HG03095 (cell line): ENCODE measurements at regions not wholly inside any gene's neighbourhood (a gene's known extent, or its start where the extent isn't known, plus 50 kb on each side); places are given as distances from the start of the nearest gene placed in this dataset.

Experiments used
- ATAC-seq: cut with Tn5 transposase; IDR thresholded peaks from one replicate; pipeline ENCODE4 v1.9.1; 2021; ENCODE audit warnings: moderate library complexity; ENCODE audit not compliant: unreplicated experiment

DNA sequence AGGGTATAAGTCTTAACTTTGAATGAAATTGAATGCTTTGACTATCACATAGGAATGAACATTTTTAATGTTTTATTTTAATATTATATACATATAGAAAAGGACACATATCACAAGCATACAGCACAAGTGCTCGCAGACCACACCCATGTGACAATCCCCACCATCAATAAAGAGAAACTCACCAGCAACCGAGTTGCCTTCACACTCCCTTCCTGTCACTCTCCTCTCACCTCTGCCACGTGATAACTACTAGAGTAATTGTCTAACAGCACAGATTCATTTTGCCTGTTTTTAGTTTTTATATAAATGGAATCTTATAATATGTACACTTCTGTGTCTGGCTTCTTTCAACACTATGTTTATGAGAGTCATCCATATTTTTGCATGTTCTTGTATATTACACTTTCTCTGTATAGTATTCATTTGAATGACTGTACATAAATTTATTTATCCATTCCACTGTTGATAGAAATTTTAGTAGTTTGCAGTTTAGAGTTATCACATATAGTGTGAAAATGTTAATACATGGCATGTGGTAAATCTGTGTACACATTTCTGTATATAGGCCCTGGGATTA lies 304.9 kb upstream of the DUSP10 start:
- no peak for ATAC-seq

DNA sequence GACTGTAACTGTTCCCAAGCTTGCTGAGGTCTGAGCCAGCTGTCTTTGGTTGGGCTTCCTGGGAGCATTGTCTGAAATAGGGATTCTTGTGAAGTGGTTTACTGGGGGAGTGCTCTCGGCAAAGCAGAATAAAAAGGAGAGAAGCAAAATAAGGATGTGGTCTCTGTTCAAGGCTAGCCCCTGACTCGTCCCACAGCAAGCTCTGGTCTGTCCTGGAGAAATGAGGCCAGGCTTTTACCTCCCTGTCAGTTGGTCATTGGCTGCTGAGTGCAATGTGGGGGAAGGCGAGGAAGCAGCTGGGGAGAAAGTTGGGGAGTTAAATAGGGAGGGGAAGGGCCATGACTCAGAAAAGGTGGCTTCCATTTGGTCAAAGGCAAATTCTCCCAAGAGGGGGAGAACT lies 303.9 kb upstream of the DUSP10 start:
- no peak for ATAC-seq

DNA sequence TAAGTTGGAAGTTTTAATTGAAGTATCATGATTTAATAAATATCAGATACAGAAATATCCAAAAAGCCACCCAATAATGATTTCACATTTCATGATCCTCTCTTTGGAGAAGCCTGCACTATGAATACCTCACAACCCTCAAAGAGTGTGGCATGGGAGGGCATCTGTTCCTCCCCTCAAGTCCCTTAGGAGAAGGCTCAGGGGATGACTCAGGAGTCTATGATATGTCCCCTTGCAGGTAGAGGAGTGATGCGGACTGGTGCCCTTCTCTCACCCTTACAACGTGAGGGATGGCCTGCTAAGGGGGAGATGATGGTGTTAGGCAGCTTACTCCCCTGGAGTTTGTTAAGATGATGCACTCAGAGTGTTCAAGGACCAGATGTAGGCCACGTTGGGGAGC lies 303.3 kb upstream of the DUSP10 start:
- ATAC-seq: no peak

DNA sequence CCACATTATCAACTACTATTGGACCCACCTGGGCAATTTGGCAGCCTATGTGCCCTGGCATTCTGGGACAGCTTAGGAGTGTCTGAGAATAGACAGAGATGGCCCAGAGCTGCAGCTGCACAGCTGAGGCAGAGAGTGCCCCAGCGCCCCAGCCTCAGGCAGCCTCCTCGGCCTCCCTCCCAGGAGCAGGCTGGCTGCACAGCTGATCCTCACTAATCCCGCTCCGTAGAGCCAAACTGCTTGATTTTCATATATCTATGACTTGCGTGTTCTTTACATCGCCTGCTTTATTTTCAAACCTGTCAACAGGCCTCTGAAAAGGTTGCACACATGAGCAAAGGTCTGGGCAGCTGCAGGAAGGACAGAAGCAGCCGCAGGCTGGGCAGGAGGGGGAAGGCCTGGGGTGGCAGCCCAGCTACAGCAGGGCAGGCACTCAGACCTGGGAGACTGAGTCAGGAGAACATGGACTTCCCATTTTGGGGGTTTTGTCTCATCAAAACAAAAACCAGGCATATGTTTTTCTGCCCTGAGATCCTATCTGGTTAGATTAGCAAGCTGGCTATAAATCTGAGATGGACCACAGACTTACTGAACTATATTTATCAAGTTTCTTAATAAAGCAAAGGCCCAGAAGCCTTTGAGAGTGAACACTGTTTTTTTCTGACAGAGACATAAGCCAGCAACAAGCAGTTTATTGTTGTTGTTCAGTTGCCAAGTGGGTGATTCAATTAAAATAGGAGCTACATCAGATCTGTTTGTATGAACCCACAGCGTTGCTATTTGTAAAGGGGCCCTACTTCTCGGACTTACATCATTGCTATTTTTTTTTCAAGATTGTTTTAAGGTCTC lies 301.8 kb upstream of the DUSP10 start:
- no peak for ATAC-seq

DNA sequence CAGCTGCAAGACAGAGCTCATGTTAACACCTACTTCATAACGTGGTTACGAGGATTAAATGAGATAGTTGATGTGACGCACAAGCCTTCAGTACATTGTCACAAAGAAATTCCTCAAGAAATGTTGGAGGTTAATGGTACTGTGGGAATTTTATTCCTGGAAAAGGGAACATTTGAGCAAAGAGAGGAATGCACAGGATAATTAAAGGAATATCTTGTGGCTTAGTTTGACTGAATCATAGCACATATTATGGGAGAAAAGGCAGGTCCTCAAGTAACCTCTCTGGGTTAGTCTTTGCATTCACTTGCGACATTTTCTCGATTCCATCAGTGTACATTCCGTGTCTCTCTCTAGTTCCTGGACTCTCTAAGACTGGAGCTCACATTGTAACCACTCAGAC lies 300.2 kb upstream of the DUSP10 start:
- no peak for ATAC-seq

DNA sequence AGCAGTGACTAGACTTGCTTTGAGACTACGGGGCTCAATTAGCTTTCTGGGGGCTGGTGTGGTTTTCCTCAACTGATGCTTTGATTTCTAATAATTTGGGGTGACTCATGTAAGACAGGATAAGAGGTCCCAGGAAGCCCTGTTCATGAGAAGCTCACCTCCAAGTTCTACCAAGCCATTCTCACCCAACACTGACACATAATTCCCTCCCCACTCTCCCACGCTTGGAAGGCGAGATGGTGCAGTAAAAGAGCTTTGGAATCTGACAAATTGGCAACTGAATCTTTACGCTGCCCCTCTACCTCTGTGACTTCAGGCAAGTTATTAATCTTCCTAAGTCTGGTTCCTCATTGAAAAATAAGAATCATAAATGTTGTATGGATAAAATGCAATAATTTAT lies 299.1 kb upstream of the DUSP10 start:
- ATAC-seq: no peak

DNA sequence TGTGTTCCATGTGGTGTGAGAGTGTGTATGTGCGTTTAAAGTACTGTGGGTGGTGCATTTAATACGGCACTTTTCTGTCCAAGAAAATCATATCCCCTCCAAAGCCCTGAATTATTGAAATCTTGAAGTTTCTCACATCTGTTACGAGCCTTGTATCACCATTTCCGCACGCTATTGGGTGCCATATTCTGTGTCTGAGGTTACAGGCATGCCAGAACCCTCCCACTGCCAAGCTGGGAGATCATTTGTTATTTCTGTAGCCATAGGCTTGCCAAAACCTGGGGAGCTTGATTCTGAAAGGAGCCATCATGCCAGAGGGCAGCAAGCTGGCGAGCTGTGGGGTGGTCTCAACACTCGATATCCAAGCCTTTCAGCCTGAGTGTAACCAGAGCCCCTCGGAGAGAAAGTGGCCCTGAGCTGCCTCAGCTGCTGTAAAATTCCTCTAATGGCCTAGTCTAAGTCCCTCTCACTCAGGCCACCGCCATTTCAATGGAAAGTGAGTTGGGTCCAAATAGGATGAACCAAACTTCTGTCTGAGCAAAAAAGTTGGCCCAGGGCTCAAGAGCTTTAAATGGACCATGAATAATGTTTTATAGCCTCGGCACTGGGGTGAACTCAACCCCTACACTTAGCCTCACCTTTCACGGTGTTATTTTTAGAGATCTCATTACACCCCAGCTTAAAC lies 298.4 kb upstream of the DUSP10 start:
- no peak for ATAC-seq

DNA sequence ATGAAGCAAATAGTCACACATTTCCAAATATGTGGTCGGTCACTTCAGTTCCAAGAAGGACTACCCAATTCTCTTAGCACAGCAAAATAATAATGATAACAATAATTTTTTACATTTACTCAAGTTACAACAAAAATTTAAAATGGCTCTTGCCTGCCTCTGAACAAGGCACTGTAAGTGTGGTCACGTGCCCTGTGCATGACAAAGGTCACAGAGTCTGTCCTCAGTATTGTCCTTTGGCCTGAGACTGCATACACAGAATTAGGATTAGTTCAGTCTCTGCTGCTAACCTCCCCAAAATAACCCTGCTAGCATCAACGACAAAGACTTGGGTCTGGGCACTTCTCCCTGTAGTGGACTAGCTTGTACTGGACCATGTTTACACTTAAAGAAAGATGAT lies 297.1 kb upstream of the DUSP10 start:
- ATAC-seq: no peak

DNA sequence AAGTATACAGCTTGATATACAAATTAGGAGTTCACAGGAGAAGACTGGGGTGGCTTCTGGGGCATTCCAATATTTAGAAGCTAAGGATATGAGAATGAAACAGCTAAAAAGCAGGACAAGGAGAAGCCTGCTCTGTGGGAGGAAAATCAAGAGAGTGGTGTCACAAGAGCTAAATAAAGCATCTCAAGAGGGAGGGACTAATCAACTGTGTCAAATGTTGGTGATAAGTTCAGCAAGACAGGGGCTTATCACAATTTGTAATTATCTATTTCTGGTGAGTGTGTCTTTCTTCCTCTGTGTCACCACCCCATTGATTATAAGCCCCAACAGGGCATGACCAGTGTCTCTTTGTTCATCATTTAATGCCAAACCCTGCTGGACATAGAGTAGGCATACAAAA lies 295.8 kb upstream of the DUSP10 start:
- no peak for ATAC-seq

DNA sequence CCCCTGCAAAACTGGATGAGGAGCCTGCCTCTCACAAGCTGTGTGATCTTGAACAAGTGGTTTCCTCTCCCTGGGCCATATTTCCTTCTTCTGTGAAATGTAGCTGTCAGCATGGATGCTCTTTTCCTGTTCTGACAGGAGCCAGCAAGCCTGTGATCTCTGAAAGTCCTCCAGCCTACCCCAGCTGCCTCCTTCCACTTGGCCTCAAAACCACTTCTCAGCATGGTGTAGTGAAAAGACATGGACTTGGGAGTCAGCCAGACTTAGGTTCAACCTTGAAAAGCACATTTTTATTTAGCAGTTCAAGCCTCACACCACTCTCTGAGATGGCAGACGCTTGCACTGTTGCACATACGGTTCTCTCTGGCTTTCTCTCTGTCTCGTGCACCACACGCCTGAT lies 292.9 kb upstream of the DUSP10 start:
- no peak for ATAC-seq

DNA sequence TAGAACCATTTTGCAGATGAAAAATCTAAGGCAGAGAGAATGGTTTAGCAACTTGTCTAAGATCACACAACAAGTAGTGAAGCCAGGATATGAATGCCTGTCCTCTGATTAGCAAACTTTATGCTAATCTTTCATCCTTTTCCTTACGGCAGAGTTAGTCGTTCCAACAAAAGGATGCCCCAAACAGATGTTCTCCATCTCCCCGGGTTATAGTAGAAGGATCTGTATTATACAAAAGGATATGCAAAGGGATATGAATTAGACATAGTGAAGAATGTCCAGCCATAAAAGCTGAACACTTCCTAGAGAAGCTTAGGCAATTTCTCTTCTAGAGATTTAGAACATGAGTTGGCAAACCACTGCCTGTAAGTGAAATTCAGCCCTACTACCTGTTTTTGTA lies 291.6 kb upstream of the DUSP10 start:
- ATAC-seq: no peak

DNA sequence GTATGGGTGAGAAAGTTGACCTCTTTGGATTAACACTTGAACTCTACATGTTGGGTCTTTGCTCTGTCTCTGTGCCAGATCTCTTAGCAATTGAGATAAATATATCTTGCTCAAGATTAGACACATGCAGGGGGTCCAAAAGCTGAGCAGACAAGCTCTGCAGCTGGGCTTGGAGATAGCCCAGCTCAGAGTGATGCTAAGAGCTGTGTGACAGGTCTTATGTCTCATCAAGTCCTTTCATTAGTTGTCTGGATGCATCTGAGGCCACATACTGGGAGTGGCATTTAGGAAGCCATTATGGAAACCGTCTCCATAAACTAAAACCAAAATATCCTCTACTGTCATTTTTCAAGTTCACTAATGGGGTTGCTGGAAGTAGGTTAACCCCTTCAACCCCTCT lies 289.4 kb upstream of the DUSP10 start:
- ATAC-seq: no peak

DNA sequence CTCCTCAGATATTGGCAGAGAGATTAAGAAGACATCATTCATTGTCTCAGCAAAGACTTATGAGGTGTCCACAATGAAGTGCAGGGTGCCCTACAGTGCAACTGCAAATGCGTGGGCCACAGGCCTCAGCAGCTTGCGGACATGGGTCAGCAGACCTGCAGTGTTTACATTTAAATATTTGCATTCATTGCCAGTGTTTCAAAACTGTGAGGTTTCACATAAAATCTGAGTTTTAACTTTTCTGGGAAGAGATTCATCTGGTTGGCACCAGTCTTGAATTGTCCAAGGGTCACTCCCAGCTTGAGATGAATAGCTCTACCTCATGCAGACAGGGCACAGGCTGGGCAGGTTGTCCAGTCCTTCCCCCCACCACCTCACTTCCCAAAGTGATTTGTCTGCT lies 286.8 kb upstream of the DUSP10 start:
- no peak for ATAC-seq

DNA sequence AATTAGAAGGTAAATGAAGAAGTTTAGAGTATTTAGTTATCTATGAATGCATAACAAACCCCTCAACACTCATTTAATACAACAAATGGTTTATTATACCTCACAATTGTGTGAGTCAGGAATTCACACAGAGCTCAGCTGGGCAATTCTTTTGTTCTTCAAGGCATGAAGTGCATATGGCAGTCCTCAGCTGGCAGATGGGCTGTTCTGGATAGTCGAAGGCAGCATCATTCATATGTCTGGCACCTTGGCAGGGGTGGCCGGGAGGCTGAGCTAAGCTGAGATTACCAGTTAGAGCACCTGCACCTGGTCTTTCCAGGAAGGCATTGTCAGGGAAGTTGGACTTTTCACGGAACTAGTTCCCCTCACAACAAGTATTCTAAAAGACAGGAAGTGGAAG lies 286.2 kb upstream of the DUSP10 start:
- ATAC-seq: no peak

DNA sequence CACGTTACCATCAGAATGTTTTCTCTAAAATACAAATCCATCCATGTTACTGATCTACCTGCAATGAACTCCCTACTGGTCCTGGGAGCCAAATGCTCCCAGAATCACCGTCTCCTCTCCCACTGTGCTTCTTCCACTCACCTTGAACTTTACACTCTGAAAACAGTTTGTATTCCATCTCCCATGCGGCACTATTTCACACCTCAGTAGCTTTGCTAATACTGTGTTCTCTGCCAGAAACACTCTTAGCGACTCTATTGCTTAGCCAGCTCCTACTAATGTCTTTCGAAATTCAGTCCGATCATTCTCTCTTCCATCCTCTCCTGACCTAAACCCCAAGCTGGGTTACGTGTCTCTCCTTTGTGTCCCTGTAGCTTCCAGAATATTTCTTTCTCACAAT lies 284.4 kb upstream of the DUSP10 start:
- no peak for ATAC-seq

DNA sequence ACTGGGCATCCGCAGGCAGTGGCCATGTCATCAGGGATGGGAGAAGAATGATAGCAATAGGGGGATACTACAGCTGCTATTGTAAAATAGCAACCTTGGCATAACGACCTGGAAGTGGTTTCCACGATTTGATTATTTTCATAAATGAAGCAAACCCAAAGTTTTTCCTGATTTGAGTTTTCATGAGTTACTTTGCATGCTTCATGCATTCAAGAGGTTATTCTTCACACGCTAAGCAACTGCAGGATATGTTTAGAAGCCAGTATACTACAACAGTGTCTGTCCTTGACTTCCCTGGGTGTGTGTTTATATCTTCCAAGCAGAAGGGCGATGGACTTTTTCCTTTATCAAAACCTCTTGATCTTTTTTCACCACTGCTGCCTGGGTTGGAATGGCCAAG lies 281.1 kb upstream of the DUSP10 start:
- no peak for ATAC-seq

DNA sequence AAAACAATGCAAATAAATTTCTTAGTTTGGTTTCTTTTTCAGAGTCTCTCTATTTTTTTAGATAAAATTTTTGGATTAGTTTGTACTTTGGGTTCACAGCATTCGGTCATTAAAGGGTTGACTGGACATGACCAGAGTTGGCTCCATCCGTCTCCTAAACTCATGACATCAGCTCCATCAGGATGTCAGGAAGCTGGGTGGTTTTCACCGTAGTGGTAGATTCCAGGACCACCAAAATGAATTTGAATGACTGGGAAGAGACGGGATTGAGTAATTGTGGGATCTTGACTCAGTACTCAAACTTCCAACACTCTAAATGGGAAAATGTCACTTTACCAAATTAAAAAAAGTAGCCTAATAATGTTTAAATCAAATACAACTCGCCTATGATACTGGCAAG lies 279.2 kb upstream of the DUSP10 start:
- no peak for ATAC-seq

DNA sequence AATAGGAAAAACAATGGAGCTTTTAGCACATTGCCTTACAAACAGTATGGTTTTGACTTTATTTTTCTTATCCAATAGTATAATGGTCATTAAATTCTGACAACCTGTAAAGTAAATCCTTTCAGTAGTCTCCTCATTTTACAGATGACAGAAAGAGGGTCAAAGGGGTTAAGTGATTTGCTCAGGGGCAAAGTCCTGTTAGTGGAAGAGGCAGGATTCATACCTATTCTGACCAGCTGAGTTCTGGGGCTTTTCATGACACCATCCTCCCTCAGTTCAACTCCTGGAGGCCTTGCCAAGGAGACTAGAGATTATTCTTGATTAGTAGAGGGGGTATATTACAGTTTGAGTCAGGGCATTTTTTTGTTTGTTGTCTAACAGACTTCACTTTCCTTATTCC lies 278.7 kb upstream of the DUSP10 start:
- ATAC-seq: no peak

DNA sequence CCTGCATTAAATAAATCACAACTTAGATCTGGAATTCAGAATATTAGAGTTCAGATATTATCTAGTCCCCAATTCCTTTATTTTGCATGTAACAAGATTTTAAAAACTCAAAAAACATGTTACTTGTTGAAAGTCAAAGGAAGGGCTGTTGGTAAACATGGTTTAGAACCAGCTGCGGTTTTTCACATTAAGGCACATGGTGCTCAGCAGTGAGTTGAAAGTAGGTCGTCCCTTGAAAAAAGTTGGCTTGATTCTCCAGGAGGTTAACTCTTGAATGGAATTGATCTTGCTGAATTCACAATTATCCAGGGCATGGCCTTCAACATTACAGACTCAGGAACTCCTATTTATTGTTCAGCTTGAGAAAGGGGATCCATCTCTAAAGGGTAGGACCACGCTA lies 277.1 kb upstream of the DUSP10 start:
- no peak for ATAC-seq

DNA sequence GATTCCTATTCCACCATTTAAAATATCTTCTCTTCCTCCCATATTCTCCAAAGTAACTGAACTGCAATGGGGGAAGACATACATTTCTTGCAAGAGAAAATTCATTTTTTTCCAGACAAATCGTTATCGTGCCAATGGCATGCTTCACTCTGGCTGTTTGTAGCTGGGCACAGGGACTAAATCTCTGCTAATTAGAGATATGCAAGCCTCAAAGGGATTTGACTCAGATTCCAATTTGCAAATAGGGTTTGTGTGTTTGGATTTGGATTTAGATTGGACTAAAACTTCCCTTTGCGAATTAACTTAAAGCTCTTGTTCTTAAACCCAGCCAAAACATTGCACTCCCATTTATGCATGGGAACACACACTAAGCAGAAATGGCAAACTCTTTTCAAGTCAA lies 276.2 kb upstream of the DUSP10 start:
- ATAC-seq: no peak

DNA sequence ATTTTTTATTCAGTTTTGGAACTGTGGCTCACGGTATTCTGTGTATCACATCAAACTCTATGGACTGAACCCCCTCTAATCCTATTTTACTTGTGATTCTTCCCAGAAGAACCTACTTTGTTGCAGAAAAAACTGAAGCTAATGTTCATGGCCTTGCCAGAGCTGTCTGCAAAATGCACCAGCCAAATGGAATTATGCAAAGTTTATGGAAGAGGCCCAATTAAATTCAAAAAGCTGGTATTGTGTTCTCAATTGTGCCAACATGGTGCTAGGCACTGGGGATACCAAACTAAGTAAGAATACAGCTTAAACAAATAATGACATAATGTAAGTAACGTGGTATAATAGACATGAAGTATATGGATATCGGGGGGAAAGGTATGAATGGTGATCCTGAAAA lies 273.8 kb upstream of the DUSP10 start:
- ATAC-seq: no peak

DNA sequence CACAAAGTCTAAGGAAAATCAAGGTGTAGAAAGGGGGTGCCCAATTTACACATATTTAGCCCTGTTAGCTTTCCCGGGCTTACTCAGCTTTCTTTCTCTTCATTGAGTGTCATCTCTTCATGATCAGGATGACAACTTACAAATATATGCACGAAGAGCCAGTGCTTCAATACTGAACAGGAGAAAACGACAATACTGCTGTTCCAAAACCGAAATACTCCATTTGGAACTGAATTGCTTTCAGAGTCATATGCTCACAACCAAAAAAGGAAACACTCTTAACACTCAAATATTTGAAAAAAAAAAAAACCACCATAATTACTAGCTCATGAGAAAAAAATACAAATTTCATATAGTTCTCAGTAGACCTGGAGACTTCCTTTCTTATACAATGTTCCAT lies 272.1 kb upstream of the DUSP10 start:
- no peak for ATAC-seq
